Dermis blood vessel endothelial cell (primary cell): ENCODE measurements at regions not wholly inside any gene's neighbourhood (a gene's known extent, or its start where the extent isn't known, plus 50 kb on each side); places are given as distances from the start of the nearest gene placed in this dataset.

ENCODE experiments used
- DNase-seq: peaks from one replicate; pipeline ENCODE4 v3.0.0; 2010

DNA sequence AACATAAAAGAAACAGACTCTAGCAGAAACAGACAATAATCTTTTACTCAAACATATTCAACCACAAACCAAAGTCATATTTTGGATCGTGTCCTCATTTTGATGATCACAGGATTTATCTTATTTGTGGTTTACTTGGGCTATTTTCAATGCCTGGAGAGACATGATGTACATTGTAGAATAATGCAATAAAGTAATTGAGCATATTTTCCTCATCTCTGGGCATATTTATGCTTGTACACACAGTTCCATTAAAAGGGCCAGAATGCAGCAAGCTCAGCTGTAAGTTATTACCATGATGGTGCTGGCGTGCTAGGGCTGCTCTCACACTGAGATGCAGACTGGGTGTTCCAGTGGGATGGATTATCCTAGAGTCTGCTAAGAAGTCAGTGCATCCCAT, 456.7 kb downstream of the TLE4 start:
- no peak for DNase-seq

DNA sequence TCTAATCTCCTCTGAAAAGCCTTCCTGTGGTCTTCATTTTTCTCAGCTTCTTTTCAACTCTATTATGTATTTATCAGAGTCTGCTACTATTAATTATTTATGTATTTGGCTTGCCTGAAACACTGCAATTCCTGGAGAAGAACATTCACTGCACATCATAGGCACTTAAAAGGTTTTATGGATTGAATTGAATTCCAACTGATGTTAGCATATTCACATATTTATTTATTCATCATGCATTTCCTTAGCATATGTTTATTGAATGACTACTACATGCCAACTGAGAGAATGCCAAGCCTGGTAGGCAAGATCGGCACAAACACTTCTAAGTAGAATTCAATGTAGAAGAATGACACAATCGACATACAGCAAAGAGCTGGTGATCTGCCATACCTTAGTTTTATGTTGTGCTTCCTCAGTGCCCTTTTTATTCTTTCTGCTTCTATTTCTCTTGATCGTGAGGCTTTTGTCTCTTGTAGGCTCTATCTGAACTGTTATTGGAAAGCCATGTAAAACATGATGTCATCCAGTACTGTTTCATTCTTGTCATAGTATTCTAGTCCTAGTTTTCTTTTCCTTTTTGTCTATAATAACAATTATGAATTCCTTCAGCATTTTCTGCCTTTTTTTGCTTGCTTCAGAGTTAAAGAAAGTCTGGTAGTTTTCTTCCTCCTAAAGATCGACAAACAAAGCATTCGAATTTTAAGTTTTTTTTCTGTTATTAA, 454.2 kb downstream of the TLE4 start:
- no peak for DNase-seq

DNA sequence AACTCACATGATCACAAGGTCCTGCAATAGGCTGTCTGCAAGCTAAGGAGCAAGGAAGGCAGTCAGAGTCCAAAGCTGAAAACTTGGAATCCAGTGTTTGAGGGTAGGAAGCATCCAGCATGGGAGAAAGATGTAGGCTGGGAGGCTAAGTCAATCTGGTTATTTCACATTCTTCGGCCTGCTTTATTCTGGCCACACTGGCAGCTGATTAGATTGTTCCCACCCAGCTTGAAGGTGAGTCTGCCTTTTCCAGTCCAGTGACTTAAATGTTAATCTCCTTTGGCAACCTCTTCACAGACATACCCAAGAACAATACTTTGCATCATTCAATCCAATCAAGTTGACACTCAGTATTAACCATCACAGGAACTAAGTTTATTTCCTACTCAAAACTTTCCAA, 453.4 kb downstream of the TLE4 start:
- no peak for DNase-seq

DNA sequence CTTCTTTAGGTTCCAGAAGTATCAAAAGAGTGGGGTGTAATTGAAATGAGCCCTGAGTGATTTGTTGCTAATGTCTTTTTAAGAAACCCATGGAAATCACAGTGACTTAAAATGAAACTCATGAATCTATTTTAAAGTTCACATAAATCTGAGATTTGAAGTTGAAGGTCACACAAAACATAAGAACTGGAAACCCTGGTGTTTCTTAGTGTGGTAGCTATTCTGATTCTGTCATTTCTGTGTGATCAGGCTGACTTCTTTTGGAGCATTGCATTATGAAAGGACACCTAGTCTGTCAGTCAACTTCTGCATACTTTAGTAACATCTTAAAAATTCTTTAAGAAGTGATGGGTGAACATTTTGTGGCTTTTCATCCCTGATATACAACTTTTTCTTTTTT, 448.8 kb downstream of the TLE4 start:
- DNase-seq, result no peak

DNA sequence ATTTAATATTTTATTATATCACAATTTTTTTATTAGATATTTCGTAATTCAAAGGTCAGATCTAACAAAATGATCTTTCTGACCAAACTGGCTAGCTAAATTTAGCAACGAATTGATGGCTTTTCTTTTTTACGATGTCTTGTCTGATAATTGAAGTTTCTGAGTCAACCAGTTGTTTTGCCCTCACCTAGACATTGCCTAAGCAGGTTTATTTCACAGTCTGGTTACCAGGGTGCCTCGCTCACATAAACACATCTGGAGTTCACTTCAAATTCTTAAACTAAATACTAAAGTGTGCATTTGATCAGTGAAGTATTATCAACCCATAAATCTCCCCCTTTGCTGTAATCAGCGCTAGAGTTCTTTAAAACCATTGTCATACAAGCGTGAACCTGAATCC, 448.3 kb downstream of the TLE4 start:
- DNase-seq, result no peak

DNA sequence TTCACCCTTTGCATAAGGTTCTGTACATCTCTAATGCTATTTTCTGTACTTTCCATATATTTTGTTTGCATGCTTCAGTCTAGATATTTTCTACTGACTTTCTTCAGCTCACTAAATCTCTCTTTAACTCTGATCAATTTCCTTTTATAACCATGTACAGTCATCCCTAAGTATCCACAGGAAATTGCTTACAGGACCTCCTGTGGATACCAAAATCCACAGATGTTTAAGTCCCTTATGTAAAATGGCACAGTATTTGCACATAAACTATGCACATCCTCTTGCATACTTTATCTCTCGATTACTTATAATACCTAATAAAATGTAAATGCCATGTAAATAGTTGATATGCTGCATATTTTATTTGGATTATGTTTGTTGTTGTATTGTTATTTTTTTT, 442.1 kb downstream of the TLE4 start:
- no peak for DNase-seq

DNA sequence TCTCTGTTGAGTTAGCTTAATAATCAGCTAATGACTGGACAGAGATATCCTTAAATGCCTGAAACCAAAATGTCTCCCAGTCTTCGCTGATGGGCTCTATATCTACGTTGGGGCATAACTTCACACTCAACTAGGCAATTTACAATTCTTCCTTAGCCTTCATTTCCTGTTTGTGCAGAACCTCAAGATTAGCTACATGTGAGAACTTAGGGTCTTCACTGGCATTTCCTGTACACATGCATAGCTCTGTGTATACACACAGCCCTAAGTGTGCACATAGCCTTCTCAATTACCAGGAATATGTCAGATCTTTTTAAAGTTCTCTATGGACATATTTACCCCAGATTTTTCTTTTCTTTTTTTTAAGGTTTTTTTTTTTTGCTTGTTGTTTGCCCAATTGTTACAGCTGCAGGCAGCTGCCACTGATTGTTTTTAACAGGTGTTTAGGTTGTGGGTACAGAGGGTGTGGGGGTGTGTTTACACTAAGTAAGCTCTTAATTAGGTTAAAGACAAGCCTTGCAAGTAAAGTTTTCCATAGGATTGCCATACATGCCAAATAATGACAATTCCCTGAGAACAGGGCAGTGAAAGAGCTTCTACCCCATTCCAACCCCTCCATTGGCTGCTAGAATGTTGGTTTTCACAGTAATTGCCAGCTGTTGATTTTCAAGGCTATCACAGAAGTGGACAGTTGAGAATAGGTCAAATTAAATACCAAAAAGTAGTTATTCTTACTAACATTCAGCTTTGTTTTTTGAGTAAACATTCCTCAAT, 441.0 kb downstream of the TLE4 start:
- no peak for DNase-seq

DNA sequence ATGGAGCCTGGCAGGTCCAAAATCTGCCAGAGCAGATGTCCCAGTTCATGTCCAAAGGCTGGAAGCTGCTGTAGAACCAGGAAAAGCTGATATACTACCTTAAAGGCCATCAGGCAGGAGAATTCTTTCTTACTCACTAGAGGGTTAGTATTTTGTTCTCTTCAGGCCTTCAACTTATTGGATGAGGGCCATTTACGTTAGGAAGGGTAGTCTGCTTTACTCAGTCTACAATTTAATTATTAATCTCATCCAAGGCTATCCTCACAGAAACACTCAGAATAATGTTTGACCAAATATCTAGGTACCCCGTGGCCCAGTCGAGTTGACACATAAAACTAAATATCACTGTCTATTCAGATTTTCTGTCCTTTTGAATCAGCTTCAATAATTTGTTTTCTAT, 437.4 kb downstream of the TLE4 start:
- DNase-seq, result no peak

DNA sequence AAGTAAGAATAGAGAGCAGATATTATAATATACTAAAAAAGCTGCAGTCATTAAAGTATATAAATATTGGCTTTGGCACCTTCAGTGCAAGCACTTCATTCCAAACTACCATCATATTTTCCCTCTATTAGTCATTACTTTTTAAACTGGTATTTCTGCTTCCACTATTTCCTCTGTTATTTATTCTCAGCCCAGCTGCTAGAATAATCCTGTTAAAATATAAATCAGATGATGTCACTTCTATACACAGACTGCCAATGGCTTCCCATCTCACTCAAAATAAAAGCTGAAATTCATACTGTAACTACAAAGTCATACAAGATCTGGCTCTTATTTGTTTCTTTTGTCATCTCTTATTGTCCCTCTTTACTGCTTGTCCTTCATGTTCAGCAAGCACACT, 432.9 kb downstream of the TLE4 start:
- DNase-seq, result no peak

DNA sequence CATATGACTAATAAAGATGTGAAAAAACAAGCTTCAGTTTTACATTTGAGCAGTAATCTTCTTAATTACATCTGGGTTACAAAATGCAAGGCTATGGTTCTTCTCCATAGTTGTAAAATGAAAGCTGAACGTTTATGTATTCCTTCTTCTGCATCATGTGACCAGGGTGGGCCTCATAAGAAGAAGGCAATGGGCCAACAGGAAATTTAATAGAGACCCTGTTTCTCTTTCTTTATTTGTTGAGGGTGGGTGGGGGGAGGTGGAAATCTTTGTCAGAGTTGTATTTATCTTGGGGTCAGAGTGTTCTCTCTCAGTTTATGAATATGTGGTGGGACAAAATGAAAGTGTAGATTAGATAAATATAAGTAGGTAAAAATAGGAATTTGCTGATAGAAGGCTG, 418.8 kb downstream of the TLE4 start:
- no peak for DNase-seq

DNA sequence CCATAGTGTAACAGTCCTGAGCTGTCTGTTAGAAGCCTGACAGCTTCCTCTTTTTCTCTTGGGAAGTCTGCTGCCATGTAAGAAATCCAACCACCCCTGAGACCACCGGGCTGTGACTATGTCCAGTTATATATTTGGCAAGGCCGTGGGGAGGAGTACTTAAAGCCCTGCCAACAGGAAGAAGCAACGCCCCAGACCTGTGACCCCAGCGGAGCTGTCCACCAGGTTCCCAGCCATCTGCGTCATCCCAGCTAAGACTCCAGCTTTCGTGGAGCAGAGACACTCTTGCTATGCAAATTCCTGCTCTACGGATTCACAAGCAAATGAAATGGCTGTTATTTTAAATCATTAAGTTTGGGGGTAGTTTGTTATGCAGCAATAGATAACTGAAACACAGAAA, 417.3 kb downstream of the TLE4 start:
- DNase-seq, result no peak

DNA sequence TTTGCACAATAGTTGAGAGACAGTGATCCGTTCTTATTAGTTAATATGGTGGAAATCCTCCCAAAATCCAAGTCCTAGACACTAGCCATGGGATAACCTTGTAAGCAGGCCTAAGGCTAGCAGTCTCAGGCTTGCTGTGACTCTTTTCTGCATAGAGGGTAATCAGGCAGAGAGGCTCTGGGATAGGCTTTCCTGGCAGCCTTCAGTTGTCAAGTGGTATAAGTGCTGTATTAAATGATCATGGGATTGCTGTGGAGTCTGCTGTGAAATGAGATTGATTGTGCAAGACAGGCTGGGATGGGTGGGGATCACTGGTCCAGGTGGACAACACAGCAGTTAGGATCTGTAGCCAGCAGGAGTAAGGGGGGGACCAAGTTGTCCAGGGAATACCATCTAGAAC, 416.4 kb downstream of the TLE4 start:
- no peak for DNase-seq

DNA sequence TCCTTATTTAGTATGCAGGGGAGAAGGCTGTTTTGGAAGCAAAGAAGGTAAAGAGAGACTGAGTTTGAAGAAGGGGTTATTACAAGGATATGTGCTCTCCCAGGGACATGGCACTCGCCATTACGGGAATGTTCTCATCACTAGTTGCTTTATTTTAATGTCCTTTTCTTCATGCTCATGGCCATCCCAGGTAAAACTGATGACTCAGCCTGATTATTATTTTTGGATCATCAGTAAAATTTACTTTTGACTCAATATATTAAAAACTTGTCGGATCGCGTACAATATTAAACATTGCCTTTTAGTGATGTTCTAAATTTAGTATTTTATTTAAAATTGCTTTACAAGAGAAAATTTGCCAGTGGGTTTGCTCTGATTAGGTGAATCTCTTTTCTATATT, 414.7 kb downstream of the TLE4 start:
- no peak for DNase-seq

DNA sequence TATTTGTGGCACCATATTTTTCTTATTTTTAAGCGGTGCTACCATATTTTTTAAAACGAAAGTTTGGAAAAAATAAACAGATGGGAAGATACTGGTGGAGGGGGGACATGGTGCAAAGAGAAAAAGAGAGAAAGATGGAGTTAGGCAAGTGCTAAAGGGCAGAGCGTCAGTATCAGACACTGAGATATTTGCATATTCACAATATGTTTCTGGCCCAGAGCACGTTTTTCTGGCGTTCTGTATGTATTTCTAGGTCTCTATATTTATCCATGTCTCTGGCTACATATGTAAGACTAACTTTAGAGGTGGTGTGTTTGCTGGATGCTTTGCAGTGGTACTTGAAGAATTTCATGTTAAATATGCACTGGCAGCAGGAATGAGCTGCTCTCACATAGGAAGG, 414.0 kb downstream of the TLE4 start:
- DNase-seq, result no peak

DNA sequence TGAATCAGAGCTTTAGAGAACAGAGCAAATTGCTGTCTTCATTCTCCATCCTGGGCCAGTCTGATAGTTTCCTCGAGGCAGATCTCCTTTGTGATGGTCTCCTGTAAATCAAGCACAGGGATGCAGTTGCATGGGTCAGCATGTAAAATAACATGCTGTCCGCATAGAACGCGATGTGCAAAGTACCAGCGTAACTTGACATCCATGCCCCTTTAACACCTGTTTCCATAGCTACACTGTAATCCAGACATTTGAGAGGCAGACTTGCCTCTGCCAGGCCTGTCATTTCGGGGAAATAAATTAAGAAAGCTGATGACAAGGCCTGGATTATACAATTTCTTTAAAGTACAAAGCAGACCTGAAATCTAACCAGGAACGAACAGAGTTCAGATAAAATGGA, 413.5 kb downstream of the TLE4 start:
- no peak for DNase-seq

DNA sequence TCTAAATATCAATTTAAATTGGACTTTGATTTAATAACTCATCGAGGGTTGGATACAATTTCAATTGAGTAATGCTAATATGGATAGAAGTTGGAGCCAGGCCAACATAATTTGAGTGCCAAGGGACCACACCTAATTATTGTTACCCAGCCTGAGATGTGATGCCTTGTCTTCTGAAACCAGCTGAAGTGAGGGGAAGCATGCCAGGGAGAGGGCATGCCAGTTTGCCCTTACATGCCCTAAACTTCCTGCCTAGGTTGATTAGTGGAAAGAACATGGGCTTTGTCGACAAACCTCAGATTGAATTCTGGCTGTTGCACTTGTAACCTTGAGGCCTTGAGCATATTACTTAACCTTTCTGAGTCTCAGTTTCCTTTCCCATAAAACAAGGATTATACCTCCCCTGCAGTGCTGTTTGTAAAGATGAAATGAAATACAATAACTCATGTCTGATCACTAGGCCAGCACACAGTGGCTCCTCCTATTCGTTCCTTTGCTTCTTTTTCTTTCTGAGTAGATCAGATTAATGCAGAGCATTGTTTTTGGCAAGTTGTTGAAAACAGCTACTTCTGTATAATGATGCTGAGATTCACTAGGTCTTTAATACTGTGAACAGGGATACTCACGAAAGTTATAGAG, 412.8 kb downstream of the TLE4 start:
- DNase-seq, result no peak

DNA sequence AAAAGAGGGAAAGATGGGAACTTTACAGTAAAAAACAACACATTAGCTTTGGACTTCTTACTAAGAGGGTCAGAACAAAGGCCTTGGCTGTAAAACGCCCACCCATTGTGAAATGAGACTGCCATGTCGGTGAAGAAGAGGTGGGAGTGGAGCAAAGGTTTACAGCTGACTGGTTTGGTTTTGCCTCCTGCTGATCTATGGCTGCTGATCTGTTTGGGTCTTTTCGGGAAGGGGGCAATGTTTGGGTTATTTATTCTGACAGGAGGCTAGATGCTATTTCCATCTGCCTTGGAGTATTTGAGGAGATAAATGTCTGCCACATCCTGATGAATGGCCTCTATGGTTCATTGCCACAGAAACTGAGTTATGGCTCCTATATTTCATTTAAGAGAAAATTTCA, 408.7 kb downstream of the TLE4 start:
- no peak for DNase-seq

DNA sequence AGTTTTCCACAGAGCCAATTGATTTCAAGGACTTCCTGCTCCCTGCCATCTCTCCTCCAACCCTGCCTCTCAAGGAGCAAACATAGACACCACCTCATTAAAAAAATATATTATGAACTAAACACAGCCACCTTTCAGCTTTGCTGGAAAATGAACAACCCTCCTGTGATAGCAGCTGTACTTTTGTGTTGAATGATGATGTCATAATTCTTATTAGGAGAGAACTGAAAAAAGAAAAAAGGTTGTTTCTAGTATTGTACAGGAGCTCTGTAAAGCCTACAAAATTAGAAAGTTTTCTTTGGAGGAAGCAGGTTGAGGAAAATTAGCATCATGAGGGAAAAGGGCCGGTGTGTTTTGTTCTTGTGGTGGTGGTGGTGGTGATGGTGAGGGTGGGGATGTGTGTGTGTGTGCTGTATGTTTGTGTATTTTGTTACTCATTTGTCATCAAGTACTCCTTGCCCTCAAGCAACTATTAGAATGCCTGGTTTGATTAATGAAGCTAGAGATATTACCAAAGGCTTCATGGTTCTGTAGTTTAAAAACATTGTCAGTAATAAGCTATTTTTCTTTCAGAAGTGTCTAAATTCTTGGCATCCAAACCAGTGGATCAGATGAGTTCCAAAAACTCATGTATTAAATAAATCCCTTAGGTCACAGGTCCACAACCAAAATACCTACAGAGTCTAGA, 405.9 kb downstream of the TLE4 start:
- DNase-seq, result no peak

DNA sequence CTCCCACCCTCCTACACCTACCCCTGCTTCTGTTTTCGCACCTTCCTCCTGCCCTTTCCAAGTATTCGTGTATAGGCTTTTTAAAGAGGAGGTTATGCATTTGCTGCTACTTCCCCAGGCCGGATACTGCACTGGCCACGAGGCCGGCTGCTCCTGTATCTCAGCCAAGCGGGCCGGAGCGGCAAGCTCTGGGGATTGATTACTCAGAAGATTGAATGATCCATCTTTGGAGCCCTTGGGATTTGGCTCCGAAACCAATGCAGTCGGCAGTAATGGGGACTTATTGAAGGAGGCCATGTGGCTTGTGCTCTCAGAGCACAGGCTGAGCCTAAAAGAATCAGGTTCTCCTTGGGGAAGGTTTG, 405.3 kb downstream of the TLE4 start:
- no peak for DNase-seq

DNA sequence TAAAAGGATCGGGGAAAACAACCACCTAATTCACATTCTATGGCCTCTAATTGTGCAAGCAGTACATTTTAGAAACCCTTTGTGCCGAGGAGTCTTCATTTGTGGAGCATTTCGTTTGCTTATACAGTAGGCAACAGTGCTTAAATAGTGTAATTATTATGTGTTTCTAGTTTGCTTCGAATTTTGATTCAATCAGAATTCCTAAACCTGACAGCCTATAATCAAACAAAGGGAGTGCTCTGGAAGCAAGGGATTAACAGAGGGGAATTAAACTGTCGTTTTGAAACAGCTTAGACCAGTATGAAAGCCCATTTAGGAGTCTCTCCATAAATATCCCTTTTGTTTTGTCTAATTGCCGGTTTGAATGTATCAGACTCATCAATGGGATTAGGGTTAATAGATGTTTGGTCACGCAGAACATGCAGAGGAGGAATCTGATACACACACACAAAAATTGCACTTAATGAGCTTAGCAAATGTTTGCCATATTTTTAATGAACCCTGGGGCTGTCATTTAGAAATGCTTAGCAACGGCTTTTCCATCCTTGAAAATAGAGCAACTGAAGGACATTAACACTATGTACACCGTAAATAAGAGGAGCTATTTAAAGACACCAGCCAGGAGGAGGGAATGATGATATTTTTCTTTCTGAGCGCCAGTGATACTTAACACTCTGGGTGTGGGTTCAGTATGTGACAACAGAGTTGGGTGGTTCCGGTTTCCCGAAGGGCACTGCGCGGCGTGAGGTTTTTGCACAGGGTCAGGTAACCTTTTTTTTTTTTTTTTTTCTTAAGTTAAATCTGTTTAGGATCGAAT, 404.7 kb downstream of the TLE4 start:
- DNase-seq, result no peak

DNA sequence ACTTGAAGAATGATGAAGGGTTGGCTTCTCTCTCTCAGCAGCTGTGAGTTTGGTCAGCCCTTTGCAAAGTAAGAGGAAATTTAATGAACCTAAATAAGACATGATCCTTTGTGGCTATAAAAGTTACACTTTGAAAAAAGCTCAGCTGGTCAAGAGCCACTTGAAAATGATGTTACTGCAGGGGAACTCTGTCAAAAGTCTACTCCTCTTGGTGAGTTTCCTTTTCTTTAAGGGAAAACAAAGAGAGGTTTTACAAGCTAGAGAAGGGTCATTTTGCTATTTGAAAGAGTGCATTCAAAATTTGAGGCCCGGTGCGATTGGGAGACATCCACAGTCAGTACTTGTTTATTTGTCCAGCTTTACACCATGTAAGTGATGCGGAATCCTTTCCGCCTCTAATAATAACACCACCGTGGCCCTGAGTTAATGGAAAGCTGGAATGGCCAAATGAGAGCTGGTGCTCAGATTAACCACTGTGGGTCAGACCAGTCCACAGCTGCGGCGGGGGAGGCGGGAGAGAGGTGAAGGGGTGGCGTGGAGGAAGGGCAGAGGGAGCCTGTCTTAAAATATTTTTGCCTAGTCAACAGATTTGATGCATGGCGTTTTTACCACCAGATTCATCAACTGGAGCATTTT, 404.0 kb downstream of the TLE4 start:
- DNase-seq, result no peak

DNA sequence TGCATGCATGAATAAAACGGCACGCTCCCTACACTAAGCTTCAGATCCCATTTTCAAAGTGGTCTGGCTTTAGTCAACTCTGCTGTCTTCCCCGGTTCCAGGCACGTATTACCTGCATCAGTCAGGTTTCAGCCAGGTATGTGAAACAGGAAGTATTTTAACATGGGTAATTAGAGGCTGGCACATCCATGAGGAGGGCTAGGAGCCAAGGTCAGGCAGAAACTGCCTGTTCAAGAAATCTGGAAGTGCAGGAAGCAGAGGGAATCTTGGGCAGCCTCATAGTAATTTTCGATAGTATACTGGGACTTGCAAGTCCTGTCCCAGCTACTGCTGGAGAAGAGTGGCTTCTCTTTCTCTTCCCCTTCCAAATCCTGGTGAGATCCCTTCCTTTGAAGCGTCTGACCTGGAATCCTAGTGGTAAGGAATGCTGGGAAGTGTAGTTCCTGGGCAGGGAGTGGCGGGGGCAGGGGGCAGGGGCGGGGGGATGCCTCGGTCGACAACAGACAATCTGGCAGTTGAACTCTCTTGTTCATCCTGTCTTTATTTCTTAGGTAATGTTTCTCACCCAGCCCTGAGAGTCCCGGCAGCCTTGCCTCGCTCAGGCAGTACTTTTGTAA, 403.1 kb downstream of the TLE4 start:
- DNase-seq, result no peak
